CD4-positive, alpha-beta T cell treated with Interleukin-17A for 4 hours (primary cell): ENCODE measurements at regions not wholly inside any gene's neighbourhood (a gene's known extent, or its start where the extent isn't known, plus 50 kb on each side); places are given as distances from the start of the nearest gene placed in this dataset.

ENCODE experiments used
- DNase-seq: peaks from one replicate; pipeline ENCODE4 v3.0.0-alpha.2; 2020; ENCODE audit warnings: mixed read lengths

DNA sequence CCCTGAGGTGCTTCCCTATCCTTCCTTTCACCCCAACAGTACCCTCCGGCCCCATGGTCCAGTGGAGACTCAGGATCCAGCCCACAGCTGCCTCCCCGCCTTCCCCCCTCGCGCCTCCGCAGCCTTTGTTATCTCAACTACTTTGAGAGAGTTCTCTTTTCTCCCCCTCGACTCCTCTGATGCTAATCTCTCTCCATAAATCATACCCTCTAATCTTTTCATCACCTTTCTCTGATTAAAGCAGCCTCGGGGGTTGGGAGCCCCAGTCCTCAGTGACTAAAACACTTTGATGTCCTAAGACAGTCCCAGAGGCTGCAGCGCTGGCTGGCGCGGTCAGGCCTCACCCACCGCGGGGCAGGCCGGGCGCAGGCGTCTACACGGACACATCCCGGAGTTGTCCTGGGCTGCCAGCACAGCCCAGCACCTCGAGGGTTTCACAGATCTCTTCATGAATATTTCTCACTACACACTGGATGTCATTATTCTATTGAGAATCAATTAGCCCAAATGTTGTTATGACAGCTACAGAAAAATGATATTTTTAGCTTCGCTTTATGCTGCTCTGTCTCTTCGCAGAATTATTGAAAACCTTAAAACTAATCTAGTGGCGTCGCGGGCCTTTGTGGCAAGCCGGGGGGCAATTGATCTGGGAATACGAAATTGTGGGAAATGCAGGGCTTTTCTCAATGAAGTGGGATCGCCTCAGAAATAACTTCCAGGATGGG lies 289.5 kb downstream of the RRAGC start:
- no peak for DNase-seq

DNA sequence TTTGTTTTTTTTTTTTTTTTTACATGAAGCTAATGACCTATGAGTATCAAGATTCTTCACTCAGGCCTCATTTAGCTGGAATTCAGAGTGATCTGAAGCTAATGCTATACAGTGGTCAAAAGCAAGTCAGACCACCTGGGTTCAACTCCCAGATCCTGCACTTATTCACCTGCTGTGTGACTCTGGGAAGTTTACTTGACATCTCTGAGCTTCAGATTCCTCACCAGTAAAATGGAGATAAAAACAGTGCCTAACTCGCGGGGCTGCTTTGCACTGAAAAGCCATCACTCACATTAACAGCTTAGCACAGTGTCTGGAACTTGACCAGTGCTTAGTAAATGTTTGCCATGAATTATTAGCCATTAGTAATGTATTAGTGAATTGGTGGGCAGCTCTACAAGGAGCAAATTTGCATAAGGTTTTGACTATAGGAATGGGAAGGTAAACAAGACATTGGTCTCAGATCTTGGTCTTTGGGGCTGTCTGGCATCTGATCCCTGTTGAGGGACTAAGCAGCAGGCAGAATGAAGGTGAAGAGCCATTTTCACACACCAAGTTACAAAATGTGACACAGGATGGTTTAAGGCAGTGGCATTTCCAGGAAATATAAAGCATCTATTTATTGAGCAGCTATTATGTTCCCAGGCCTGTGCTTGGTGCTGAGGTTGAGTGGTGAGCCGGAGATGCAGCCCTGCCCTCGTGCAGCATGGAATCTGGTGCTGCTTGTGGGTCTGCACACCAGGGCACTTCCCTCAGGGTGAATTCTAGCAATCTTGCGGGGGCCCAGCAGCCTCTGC lies 291.3 kb downstream of the RRAGC start:
- DNase-seq, result no peak

DNA sequence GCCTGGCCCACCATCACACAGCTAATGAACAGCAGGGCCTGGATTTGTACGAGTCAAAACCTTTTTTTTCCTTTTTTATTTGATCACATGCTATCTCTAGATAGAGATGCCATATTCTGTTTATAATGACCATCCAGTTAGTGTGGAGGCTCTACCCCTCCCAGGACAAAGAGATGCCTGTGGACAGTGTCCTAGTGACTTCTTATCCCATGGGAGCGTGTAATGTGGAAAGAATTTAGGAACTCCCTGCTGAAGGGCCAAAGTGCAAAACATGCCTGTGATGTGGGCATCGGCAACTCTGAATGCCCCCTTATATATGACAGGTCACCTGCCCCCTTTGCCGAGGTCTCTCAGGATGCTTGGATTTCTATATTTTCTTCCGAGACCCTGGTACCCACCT lies 292.2 kb downstream of the RRAGC start:
- DNase-seq, result no peak

DNA sequence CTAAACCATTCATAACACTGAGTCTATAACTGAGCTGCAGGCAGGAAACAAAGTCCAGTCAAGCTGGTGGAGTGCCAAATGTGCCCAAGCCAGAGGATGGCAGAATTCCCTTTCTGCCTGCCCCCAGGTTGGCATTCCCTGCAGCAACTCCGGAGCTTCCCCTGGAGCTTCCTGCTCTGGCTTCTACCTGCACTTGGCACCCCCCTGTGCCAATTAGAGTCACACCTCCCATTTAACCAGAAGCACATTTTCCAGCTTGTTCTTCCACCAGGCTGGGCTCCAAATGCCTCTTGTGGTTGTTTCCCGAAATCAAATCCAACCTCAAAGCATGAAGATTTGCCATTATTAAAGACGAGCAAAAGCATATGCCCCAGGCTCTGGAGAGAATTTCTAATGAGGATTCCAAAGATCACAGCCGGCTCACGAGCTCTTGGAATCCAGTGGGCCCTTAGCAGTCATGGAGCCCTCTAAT lies 294.5 kb downstream of the RRAGC start:
- DNase-seq, result no peak

DNA sequence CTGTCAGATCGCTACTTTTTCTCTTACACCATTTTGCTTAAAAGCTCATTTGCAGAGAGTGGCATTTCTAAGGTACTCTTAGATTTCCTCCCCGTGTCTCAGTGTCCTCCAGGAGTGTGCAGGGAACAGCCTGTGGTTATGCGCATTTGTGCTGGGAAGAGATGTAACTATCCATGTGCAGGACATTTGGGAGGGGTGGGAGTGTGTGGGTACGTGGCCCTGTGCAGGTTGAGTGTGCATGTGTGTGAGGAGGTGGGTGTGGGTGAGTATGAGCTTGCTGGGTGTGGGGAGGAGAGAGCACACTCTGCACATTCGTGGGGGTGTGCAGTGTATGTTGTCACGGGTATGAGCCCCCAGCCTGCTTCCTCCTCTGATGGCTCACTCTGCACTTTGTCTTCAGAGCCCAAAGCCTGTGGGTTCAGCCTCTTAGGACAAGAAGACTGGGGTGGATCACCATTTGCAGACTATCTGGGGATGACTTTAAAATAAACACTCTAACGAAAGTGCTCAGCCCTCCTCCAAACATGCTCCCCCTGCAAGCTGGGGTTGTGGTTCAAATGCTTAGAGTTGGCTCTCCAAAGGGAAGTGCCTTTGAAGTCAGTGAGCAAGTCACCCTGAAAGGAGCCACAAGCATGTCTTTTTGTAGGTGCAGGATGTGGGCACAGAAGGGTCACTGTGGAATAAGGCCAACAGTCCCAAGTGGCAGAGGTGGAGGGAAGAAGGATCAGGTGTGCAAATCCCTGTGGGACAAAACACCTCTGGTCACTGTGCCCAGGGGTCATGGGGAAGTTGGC lies 295.4 kb downstream of the RRAGC start:
- DNase-seq, result no peak

DNA sequence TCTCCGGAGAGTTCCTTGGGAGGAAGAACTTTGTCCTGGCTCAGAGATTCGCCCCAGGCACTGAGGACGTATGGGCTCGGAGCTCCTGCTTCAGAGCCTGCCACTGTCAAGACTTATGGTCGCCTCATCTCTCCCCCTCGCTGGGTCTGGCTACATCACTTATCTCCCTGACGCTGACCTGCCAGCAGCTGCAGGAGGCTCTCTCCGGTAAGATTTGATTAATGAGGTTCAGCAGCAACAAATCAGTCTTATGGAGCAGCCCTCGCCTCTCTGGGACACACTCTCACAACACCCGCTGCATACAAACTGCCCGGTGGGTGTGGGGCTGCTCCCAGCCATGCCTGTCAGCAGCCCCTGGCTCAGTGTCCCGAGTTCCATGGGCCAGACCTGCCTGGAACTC lies 297.8 kb downstream of the RRAGC start:
- no peak for DNase-seq

DNA sequence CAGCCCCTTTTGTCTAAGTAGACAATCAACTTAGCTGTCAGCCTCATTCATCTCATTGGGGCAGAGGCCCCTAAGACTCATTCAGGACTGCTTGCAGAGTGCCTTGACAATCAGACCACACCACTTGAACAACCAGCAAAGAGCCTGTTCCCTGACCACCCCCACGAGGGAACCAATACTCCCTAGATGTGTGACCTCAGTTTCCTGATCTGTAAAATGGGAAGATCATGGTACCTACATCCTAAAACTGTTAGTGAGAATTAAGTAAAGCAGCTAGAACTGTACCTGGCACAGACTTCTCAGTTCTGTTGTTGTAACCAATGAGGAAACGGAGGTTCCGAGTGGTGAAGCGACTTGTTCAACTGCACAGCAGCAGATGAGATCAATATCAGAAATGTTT lies 298.5 kb downstream of the RRAGC start:
- no peak for DNase-seq

DNA sequence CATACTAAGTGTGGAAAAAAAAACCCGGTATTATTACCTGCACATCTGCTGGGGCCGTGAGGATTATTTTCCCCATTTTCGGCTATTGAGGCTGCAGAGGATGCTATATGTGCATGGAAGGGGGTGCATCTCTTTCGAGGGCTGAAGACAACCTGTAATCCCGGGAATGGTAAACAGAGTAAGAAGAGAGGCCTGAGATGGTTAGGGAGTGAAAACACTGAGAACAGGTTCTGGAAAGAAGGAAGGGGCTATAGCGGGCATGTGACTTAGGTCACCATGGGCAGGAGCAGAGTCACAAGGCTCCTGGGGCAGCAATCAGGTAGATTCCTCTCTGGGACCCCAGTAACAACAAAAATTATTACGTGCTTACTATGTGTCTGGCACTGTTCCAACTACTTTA lies 299.1 kb downstream of the RRAGC start:
- DNase-seq, result no peak

DNA sequence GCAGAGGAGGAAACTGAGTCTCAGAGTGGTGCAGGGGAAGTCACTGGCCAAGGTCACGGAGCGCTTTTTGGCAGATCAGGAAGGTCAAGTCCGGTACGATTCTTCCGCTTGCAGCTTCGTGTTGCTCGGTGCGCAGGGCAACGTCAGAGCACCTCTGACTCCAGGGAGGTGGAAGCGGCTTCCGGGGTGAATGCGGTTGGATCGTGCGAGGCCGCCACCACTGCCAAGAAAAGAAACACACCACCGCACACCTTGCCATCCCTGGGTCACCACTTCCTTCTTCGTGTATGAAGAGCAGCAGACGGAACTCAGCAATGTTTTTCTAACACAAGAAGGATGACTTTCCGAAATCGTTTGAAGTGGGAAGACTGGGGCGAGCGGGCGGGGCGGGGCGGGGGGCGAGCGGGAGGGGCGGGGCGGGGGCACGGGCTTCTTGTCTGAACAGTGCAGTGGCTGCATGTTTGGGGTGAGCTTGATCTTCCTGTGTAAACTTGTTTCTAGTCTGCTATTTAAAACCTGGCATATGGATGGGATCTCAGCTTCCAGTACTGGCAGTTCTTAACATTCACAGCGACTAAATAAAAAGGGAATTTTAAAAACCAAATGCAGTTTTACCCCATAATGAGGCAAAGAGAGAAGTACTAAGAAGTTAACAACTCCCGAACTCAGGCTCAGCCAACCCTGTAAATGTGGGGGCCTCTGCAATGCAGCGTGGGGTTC lies 300.0 kb downstream of the RRAGC start:
- DNase-seq, result peak; percentile 89

DNA sequence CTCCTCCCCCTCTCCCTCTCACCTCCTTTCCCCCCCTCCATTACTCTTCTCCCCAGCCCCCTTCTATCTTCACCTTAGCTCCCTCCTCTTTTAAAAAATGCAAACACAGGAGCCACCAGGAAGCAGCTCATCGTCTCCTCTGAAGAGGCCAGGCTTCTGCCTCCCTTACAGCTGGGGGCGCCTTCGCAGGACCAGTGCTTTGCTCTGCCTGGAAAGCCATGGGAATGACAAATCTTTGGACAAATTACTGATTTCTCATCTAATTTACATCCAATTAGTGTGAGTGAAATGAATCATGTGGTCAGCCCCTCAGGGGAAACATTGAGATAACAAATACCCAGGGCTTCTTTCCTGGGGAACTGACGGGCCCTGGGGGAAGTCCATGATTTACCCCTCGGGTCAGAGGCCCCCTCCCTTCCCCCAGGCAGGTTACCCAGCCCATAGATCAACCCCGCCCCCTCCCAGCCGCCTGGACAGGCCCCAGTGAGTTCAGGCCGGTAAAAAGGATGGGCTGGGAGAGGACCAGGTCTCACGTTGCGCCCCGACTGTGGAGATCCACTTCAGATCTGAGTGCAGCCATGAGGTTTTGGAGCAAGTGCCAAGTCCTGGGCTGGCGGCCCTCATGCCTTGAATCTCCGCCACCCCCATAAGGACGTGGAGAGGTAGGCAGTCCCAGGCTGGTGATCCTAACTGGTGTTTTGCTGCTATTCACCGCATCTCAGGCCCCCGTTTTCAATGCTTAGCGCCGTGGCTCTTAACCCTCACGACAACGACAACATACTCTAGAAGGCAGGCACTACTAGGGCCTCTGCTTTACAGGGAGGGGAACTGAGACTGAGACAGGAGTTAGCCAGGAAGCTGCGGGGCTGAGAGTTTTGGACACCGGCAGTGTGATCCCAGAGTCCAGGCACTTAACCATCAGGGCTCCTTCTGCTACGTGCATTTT lies 300.8 kb downstream of the RRAGC start:
- peak; percentile 23 for DNase-seq

DNA sequence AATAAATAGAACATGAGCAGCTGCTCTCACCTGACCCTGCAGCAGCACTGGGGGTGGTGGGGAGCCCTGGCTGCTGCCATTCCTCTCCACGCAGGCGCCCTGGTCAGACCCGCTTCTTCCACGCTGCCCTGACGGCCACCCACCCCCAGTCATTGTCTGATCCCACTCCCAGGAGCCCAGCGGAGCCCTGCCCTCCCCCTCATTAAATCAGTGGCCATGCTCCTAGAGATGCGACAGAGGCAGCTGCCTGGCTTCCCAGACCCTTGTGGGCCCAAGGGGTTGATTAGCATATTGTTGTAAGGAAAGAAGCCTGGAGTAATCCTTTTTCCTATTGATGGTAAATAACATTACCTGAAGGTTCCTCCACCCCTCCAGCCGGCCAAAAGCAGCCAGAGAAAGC lies 301.5 kb downstream of the RRAGC start:
- no peak for DNase-seq

DNA sequence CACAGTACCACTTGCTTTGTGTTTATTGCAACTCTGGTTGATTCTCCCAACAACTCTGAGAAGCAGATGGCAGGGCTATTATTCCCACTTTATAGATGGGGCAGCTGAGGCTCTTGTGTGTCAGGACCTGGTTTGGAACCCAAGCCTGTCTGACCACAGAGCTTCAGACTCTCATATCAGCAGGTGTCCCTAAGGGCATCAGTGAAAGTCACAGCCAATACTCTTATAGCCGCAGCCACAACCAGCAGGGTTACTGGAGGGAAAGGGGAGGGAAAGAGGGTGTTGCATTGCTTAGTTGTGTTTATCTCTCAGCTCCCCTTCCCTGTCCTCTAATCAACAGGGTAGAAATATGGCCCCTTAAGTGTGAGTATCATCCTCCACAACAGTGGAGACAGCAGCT lies 304.0 kb downstream of the RRAGC start:
- DNase-seq, result no peak

DNA sequence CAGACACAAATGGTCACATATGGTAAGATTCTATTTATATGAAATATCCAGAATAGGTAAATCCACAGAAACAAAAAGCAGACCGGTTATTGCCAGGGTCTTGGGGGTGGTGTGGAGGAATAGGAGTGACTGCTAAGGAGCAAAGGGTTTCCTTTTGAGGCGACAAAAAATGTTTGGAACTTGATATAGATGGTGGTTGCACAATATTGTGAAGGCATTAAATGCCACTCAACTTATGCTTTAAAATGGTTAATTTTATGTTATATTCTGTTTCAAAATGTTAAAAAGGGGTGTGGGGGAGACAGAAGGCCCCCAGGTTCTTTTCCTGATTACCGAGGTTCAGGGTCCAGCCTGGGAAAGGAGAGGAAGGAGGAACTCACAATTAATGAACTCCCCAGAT lies 304.4 kb downstream of the RRAGC start:
- no peak for DNase-seq

DNA sequence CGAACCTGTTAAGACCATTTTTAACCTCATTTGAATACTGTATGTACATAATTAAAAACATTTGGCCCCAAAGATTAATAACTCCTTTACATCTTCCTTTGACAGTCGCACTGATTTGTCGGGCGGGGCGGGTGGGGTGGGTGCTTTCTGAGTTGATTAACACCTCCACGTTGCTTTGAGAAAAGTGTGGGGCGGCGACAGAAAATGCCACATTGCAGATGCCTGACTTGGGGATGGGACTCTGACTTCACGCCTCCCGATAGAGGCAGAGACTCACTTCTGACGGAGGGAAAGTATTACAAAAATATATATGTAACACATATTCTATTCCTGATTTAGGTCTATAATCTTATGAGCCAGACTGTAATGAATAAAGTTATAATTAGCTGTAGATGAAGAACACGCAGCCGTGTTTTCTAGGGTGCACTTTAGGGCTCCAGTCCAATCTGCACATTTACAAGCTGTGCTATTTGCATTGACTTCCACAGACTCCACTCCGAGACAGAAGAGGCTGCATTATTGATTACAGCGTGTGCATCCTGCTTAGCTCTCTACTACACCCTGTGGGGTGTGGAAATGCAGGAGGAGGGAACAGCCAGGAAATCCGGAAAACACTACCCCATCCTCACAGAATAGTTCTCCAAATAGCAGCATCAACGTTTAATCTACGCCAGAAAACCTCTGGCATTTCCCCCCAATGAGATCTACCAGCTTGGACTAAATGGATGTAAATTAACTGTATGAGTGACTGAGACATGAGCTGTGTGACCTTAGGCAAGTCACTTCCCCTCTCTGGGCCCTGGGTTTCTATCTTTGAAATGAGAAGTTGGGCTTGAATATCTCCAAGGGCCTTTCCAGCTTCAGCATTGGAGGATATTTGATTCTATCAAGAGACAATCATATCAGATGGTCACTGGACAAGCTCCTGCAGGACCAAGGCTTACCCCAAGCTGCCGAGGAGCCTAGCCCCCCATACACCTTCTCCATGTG lies 308.0 kb downstream of the RRAGC start:
- DNase-seq, result no peak

DNA sequence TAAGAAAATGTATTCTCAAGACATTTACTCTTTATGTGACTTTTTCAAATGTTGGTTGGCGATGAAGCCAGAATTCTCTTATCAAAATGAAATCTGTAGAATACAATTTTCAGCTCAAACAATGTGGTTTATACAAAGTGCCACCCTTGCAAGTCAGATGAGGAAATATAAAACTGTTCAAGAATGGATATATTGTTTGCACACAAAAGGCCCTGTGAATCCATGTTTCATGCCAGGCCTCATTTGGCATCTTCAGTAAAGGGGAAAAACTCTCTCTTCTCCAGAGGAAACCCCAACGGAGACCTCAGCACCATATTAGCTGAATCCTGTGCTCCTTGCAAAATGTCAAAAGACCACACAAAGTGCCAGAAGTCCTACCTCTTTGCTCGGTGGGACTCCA lies 310.4 kb downstream of the RRAGC start:
- DNase-seq, result no peak

DNA sequence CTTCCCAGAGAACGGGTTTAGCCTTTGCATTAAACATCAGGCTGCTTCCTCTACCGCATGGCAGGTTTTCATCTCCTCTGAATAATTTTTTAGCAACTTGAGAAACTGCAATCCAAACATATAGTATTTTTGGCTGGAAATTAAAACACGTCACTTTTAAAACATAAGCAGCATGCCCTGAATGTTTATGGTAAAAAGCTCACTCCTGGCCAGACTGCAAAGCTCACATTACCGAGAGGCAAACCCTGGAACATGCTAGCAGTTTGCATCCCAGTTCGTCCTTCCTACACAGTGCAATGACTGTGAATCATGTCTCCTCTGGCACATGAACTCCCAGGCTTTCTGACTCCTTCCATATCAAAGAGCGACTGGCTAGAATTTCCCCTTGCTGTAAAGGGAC lies 312.3 kb downstream of the RRAGC start:
- no peak for DNase-seq

DNA sequence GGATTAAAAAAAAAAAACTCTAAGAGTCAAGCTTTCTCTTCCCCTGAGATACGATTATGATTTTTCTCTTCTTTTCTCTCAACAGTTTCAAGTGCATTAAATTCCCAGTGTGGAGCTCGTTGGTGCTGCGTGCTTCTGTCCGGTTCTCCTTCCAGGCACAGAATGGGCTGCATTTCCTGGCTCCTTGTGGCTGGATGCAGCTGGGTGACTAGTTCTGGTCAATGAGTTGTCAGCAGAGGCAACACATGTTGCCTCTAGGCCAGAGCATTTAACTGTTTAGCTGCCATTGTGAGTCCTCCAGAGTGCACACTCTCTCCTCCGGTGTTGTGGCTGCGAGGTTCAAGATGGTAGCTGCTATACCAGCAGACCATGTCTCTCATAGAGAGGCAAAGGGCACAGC lies 312.9 kb downstream of the RRAGC start:
- no peak for DNase-seq

DNA sequence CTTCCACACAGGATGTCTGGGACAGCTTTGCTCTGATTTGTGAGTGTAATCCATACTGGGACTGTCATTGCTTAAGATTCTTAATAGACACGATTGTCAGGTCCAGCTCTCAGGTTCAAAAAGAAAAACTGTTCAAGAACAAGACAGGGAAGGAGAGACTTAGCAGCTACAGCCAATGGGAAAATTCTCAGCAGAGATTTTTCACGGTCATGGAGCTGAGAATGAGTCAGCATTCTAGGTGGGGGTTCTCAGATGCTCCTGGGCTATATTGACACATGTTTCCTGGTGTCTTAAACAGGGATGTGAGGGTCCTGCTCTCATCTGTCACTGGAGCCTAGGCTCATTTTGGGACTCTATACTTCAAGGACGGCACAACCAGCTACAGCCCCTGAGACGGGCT lies 318.3 kb downstream of the RRAGC start:
- DNase-seq, result no peak

DNA sequence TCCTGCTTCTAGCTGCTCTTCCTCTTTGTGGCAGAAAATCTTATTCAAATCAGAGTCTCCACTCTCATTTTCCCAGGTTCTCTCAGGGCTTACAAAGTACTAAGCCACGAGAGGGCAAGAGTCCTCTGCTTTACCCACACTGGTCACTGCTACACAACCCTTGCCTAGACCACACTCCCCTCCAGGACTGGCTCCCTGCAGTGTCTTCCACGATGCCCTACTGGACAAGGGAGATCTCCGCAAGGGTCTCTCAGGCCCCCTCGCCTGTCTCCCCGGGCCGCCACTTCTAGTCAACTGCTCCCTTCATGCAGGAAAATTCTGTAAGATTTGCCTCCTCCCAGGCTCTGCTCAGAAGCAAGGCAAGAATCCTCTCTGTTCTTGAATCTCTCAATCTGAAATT lies 319.6 kb downstream of the RRAGC start:
- no peak for DNase-seq

DNA sequence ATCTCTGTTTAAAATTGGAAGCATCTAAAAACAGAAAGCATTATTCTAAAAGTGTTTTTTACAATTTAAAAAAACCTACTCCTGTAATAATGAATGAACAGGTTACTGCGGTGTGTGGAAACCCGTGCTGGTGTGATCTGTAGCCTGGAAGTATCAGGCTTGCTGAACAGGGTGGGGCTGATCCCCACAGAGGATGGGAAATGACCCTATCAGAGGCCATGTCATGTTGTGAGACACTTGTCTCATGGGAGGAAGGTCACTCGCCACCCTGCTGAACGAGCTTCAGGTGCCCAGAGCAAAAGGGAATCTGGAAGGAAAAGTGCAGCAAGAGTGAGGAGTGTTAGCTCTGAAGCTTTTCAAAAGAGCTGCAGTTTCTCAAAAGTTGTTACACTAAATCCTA lies 320.7 kb downstream of the RRAGC start:
- no peak for DNase-seq

DNA sequence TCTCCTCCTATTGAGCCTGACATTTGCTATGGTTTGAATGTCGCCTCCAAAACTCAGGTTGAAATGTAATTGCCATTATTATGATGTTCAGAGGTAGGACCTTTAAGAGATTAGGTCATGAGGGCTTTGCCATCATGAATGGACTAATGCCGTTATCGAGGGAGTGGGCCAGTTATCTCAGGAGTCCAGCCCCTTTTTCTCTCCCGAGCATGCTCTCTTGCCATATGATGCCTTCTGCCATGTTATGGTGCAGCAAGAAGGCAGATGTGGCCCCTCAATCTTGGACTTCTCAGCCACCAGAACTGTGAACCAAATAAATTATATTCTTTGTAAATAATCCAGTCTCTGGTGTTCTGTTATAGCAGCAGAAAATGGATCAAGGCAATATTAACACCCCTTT lies 323.5 kb downstream of the RRAGC start:
- no peak for DNase-seq
